SU-DHL-6 (cell line): ENCODE measurements at regions not wholly inside any gene's neighbourhood (a gene's known extent, or its start where the extent isn't known, plus 50 kb on each side); places are given as distances from the start of the nearest gene placed in this dataset.

ENCODE experiments used
- CTCF ChIP-seq: fragments of 200-600 bp; sonication (generic); IDR thresholded peaks from one replicate; pipeline ENCODE4 v1.5.1; 2017; ENCODE audit warnings: antibody characterized with exemption, mild to moderate bottlenecking, low read length, moderate library complexity; ENCODE audit not compliant: insufficient read depth, poor library complexity, severe bottlenecking
- EZH2phosphoT487 ChIP-seq: fragments of 200-600 bp; sonication (generic), shearing (Covaris generic); conservative IDR thresholded peaks from 2 replicates; pipeline ENCODE4 v1.6.1; 2018; ENCODE audit warnings: mild to moderate bottlenecking, antibody characterized with exemption, low read length, moderate library complexity, mixed read lengths

GRCh38 chr4:164648849-164649212 lies 105.1 kb upstream of the SMIM31 start:
- no peak for TF ChIP-seq CTCF
- TF ChIP-seq EZH2phosphoT487: no peak
